ENCODE measurements at regions not wholly inside any gene's neighbourhood (a gene's known extent, or its start where the extent isn't known, plus 50 kb on each side); places are given as distances from the start of the nearest gene placed in this dataset.

- no peak for TF ChIP-seq CTCF (conservative IDR thresholded peaks at IDR 0.05 in 1 of 2, IDR thresholded peaks at IDR 0.05 in 1 of 2; ENCODE audit: extremely low read depth in 1 of 2, insufficient read depth in 1 of 2, low read depth in 1 of 2, low read length in 2 of 2)
- no peak for TF ChIP-seq EZH2 (IDR thresholded peaks at IDR 0.05; ENCODE audit: borderline replicate concordance, low read length)
These were observed 89.0 kb upstream of the NR4A3 start for GRCh38 chr9:99732715-99733114.
